ENCODE measurements at regions not wholly inside any gene's neighbourhood (a gene's known extent, or its start where the extent isn't known, plus 50 kb on each side); places are given as distances from the start of the nearest gene placed in this dataset.

- FAIRE-seq (no peak), DNase-seq (ENCODE audit: low spot score in 2 of 2) (no peak)
Measured at GRCh38 chr14:36047912-36048311, 128.6 kb downstream of the PTCSC3 start.

DNA sequence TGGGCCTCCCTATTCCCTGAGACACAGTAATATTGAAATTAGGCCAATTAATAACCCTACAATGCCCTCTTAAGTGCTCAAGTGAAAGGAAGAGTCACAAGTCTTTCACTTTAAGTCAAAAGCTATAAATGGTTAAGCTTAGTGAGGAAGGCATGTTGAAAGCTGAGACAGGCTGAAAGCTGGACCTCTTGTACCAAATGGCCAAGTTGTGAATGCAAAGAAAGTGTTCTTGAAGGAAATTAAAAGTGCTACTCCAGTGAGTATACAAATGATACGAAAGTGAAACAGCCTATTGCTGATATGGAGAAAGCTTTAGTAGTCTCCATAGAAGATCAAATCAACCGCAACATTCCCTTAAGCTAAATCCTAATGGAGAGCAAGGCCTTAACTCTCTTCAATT is 140.8 kb downstream of the PTCSC3 start:
- DNase-seq (ENCODE audit: low spot score in 2 of 2), result no peak

GRCh38 chr14:36028665-36029064 is 147.9 kb downstream of the PTCSC3 start:
- FAIRE-seq, result no peak
- DNase-seq (ENCODE audit: low spot score in 2 of 2), result no peak

More for the DNA sequence above, 140.8 kb downstream of the PTCSC3 start:
- FAIRE-seq, result no peak

DNA sequence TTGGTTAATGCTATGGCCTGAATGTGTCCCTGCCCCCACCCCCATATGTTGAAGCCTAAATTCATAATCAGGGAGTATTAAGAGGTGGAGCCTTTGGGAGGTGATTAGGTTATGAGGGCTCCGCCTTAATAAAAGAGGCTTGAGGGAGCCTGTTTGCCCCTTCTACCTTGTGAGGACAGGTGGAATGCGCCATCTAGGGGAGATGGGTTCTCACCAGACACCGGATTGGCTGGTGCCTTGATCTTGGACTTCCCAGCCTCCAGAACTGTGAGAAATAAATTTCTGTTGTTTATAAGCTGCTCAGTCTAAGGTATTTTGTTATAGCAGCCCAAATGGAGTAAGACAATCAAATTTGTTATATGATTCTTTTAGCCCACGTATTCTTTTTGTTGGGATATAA is 148.3 kb downstream of the PTCSC3 start:
- no peak for FAIRE-seq
- DNase-seq (ENCODE audit: low spot score in 2 of 2), result no peak

- FAIRE-seq, result no peak
- no peak for DNase-seq (ENCODE audit: low spot score in 2 of 2)
Measured at GRCh38 chr14:36027354-36027753, 149.2 kb downstream of the PTCSC3 start.

DNA sequence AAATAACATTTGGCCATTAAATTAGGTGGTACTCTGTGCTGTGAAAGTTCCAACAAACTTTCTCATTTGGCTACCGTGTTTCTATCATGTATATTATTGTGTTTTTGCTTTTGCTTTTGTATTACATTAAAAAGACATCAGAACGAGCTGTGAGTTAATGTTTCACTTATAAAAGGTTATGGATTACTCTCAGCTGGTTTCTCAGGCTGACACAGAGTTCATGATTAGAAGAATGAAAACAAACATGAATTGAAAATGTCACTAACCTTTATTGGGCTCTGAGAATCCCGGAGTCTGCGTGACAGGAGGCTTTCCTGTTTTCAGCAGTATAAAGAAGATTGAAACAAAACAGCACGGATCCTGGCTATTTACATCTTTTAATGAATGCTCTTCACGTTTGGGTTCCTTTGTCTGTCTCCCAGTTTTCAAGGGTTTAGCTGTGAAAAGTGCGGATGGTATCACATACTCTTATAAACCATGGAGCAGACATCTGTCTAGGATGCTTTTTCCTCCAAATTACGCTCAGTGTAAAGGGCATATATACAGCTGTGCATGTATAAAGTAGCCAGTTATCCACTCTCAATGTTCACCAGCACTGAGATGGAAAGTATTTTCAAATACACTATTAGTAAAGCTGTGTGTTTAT is 153.6 kb downstream of the PTCSC3 start:
- no peak for DNase-seq (ENCODE audit: low spot score in 2 of 2)
- FAIRE-seq, result no peak

GRCh38 chr14:36021591-36022320 is 154.8 kb downstream of the PTCSC3 start:
- DNase-seq (ENCODE audit: low spot score in 2 of 2) (no peak), FAIRE-seq (no peak)

DNA sequence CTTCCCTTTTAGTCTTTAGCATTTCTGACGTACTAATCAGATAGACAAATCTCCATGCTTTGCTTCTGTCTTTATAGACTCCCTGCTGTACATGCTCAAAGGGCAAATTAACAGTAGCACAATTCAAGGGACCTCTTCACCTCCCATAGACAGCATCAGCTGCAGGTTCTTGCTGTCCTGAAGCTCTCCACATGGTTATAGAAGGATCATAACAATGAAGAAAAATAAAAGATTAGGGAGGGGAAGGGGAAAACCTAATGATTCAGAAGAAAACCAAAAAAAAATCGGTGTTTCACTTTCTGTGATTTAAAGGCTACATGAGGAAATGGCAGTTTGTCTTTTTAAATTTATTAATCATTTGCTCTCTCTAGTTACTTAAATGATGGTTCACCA is 155.5 kb downstream of the PTCSC3 start:
- DNase-seq (ENCODE audit: low spot score in 2 of 2) (no peak), FAIRE-seq (no peak)

DNA sequence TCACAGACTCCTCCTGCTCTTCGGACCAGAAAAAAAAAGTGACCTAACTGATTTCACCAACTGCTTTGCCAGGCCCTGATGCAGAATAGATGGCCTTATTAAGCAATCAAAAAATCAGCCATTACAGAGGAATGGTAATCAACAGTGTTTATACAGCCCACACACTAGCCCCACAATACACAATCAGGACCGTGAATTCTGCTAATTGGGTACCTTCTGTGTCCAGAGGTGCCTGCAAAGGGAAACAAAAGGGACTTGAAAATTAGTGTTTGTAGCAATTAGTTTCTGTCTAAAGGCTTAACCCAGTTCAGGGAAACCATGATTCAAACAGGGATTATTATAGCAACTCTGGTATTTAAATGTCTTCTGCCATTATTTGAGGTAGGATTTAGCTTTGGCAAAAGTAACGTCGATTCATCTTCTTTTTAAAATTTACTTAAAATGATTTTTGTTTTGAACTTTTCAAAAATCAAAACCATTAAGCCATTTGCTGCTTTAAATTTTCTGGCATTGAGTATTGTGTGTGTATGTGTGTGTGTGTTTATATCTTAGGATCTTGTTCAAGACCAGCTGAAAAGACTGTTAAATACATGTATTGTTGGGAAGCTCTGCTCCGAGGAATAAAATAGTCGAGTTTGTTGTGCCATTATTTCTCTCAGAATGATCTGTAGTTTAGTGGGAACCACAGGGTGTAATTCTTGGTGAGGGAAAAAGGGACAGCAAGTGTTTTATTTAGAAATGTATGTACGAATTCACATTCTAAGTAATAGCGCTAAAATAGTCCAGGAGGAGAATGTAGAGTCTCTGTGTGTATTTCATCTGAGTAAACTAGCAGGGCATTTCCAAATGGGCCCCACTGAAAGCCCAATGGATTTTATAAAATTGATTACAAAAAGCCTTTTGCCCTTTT is 156.1 kb downstream of the PTCSC3 start:
- DNase-seq (ENCODE audit: low spot score in 2 of 2) (no peak), FAIRE-seq (peak; percentile 6)

- FAIRE-seq, result no peak
- DNase-seq (ENCODE audit: low spot score in 2 of 2), result no peak
Measured at GRCh38 chr14:36019126-36019525, 157.4 kb downstream of the PTCSC3 start.

DNA sequence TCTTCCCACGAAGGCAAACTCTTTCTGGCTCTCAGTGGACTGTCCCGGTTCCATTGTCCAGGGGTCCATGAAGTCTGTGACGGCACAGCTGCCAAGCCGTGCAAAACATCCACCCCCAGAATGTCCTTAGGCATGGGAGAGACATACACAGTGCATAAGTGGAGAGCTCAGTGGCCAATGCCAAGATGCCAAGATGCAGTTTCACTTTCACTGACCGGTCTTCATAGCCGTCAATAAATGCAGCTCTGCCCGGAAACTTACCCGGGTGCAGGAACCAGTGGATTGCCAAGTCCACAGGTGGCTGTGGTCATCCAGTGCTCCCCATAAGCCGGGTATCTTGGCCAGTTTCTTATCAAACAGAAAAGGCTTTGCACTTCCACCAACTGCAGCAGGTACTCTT is 162.3 kb downstream of the PTCSC3 start:
- DNase-seq (ENCODE audit: low spot score in 2 of 2) (no peak), FAIRE-seq (no peak)

GRCh38 chr14:36013483-36013882 is 163.0 kb downstream of the PTCSC3 start:
- no peak for FAIRE-seq
- DNase-seq (ENCODE audit: low spot score in 2 of 2), result no peak

DNA sequence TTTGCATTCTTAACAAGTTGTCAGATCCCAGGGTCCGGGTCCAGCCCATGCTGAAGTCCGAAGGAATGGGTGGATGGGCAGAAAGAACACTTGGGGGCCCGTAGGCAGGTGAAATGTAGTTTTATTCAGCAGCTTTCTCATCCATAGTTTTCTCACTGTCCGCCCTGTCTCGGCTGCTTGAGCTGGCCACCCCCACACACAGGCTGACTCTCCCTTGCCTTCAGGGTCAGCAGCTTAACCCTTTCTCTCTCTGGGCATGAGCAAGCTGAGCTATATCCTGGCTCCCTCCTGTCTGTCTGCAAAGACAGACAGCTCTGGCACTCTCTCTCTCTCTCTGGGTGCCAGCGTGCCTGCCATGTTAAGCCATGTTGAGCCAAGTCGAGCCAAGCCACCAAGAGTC is 163.9 kb downstream of the PTCSC3 start:
- DNase-seq (ENCODE audit: low spot score in 2 of 2) (no peak), FAIRE-seq (no peak)

DNA sequence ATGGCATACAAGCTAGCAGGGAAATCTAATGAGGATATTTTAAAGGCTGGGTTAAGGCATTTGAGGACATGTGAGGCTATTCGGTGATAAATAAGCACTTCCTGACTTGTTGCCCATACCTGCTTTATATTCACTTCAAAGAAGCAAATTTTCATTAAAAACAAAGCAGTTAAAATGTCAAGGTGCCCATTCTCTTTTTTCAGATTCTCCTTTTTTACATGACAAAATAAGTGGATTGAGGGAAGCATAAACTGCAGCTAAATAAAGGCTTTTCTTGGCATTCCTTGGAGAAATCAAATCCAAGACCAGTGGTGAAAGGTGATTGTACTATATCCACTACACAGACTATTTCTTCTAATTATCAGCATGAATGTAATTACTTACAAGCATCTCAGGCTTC is 166.9 kb downstream of the PTCSC3 start:
- FAIRE-seq (no peak), DNase-seq (ENCODE audit: low spot score in 2 of 2) (no peak)

GRCh38 chr14:36006623-36007022 is 169.9 kb downstream of the PTCSC3 start:
- FAIRE-seq (no peak), DNase-seq (ENCODE audit: low spot score in 2 of 2) (no peak)

DNA sequence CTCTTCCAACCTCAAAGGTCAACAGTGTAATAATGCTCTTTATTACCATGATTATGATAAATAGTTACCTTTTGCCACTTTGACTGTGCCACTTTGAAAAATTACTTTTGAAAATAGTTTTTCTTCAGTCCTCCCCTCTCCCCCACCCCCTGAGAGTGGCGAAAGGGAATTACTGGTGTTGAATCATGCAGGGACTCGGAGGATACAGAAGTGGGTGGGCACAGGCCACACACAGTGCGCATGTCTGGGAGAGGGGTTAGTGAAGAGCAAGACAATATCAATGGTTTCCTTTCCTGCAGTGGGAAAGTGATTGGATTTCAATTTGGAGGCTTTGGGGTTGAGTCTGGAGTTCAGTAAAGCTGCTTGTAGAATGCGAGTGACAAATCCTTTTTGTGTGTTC is 170.9 kb downstream of the PTCSC3 start:
- DNase-seq (ENCODE audit: low spot score in 2 of 2) (no peak), FAIRE-seq (no peak)

DNA sequence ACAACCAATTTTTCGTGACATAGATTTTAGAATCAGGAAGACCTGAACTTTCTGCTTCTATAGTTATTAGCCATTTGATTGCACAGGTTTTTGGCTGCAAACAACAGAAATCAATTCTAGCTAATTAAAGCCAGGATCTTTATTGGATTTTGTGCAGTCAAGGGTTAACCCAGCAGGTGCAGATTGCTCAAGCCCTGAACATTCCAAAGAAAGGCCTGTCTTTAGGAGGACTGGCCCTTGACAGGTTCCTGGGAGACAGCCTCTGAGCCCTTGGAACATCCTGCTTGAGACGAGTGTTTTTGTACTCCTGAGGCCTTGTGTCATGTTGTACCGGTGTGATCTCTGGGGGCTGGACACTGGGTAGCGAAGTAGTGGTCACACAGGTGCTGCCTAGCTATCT is 174.6 kb downstream of the PTCSC3 start:
- no peak for DNase-seq (ENCODE audit: low spot score in 2 of 2)
- FAIRE-seq, result no peak

GRCh38 chr14:35999294-35999693 is 173.2 kb downstream of the BRMS1L start:
- FAIRE-seq (no peak), DNase-seq (ENCODE audit: low spot score in 2 of 2) (no peak)

DNA sequence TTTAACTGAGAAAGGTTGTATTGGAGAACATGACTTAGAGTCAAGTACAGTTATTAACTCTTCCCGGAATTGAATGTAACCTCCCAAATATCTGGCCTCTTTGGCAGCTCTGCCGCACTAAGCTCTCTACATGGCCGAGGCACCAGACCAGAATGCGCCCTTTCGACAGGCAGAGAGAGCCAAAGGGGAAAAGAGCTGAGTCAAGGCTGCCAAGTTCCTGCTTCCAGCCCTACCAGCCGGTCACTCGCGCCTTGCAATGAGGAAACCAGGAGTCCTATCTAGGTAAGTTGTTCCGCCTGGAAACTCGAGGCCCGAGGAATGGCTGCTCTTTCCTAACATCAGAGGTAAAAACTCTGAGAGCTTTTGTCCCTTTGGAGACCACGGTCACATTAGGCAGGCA is 172.2 kb downstream of the BRMS1L start:
- DNase-seq (ENCODE audit: low spot score in 2 of 2), result no peak
- FAIRE-seq, result no peak

DNA sequence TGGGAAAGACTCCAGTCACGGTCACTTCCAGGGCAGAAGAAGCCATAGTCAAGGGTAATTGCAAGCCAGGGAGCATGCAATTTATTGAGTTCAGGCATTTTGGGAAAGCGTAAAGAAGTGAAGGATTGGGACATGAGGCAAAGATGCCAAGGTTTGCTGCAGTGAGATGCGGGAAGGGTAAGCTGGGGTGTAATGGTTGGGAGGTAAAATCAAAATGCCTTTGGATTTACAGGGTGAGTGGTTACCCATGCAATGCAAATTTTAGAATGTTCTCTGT is 167.5 kb downstream of the BRMS1L start:
- FAIRE-seq (no peak), DNase-seq (ENCODE audit: low spot score in 2 of 2) (no peak)

DNA sequence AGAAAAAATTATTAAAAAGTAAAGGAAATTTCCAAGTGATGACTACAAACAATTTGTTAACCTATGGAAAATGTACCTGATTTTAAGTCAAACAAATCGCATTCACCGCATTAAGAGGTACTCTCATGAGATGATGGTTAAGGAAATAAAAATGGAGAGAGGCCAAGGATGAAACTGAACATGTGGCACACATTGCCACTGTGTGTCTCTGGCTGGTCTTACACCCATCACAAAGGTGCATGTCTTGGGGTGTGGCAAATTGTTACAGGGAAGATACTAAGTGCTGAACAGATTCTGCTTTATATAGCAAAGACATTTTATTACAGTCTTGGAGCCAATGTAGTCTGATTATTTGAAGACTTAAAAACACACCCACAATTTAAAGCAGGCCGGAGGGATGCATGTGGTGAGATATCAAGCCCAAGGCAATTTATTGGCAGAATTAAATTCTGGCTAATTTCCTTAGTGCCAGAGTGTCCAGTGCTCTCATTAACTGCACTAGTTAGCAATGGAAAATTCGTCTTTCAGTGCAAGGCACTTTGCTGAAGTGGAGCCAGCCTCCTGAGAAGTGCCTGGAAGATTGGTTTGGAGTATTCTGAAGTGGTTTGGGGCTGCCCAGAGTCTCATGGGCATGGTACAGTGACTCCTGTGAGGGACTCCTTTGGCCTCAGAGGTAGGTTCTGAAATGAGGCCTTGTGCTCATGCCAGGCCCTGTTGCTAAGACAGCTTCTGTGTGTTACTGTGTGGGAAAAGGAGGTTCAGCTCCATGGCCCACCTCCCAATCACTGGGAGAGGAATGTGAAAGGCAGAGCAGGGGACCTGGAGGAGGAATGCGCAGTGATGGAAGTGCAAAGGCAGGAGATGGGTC is 166.9 kb downstream of the BRMS1L start:
- DNase-seq (ENCODE audit: low spot score in 2 of 2), result no peak
- FAIRE-seq, result no peak

All from frontal cortex (tissue), 3 donors.